Activated naive CD8-positive, alpha-beta T cell treated with anti-CD3 and anti-CD28 coated beads, Interleukin-2, amount 10 ng/mL, durations not matched to agents 7 days and 5 days (primary cell): ENCODE measurements at regions not wholly inside any gene's neighbourhood (a gene's known extent, or its start where the extent isn't known, plus 50 kb on each side); places are given as distances from the start of the nearest gene placed in this dataset.

Source experiments
- ATAC-seq: fragments of 150-1000 bp; cut with Tn5 transposase; one replicate; pipeline ENCODE4 v1.10.0; 2021; ENCODE audit warnings: low read depth, moderate library complexity
- POLR2A ChIA-PET: fragments of 350-600 bp; sonication (Branson Sonifier 250); formaldehyde crosslinking; loops from one replicate; lab custom pipeline; 2021; ENCODE audit warnings: antibody characterized with exemption; lab: Charles Lee
- DNase-seq: peaks from one replicate; pipeline ENCODE4 v3.0.0; 2021
- H3K27ac Mint-ChIP-seq: one replicate; pipeline ENCODE4 v1.8.0; 2022; ENCODE audit warnings: mild to moderate bottlenecking, mixed read lengths
- H3K27me3 Mint-ChIP-seq: one replicate; pipeline ENCODE4 v1.8.0; 2022; ENCODE audit warnings: mild to moderate bottlenecking, moderate library complexity, mixed read lengths
- H3K36me3 Mint-ChIP-seq: one replicate; pipeline ENCODE4 v1.8.0; 2021; ENCODE audit warnings: mild to moderate bottlenecking, mixed read lengths
- H3K4me1 Mint-ChIP-seq: one replicate; pipeline ENCODE4 v1.8.0; 2021; ENCODE audit warnings: mixed read lengths
- H3K4me3 Mint-ChIP-seq: one replicate; pipeline ENCODE4 v1.8.0; 2022; ENCODE audit warnings: mild to moderate bottlenecking, moderate library complexity, mixed read lengths
- H3K9me3 Mint-ChIP-seq: one replicate; pipeline ENCODE4 v1.8.0; 2021; ENCODE audit warnings: mixed read lengths

- no peaks in the 10 kb centered on the region for H3K9me3 Mint-ChIP-seq
- no peak overlapping the region for H3K27ac Mint-ChIP-seq
- ATAC-seq, result no peak
- no peaks in the 10 kb centered on the region for H3K27me3 Mint-ChIP-seq
- POLR2A ChIA-PET, result no interaction called here
- H3K4me1 Mint-ChIP-seq, result no peaks in the 10 kb centered on the region
- H3K36me3 Mint-ChIP-seq, result no peaks in the 10 kb centered on the region
- no peak for DNase-seq
- no peak overlapping the region for H3K4me3 Mint-ChIP-seq
Observed at GRCh38 chr14:85479771-85480170, 50.2 kb upstream of the FLRT2 start.
